Stimulated activated naive B cell treated with anti-CD40 and anti-IgM and Interleukin-4, amounts not matched to agents 10 μg/mL and 1 μg/mL and 100 μg/mL, for 72 hours (primary cell): ENCODE measurements at regions not wholly inside any gene's neighbourhood (a gene's known extent, or its start where the extent isn't known, plus 50 kb on each side); places are given as distances from the start of the nearest gene placed in this dataset.

Experiments used
- ATAC-seq, 2 donors: fragments of 150-1000 bp; cut with Tn5 transposase; replicated peaks; 2 replicates each; pipeline ENCODE4 v1.10.0; 2021; ENCODE audit warnings: moderate library complexity in 1 of 2
- DNase-seq: peaks from one replicate; pipeline ENCODE4 v3.0.0; 2021
- H3K27ac Mint-ChIP-seq: one replicate; pipeline ENCODE4 v1.8.0; 2022; ENCODE audit warnings: mild to moderate bottlenecking, mixed read lengths
- H3K27me3 Mint-ChIP-seq, 2 donors: one replicate each; pipeline ENCODE4 v1.8.0; 2022; ENCODE audit warnings: mixed read lengths in 2 of 2
- H3K36me3 Mint-ChIP-seq, 2 donors: one replicate each; pipeline ENCODE4 v1.8.0; 2022; ENCODE audit warnings: mixed read lengths in 2 of 2, mild to moderate bottlenecking in 1 of 2
- H3K4me1 Mint-ChIP-seq, 2 donors: one replicate each; pipeline ENCODE4 v1.8.0; 2022; ENCODE audit warnings: mixed read lengths in 2 of 2, mild to moderate bottlenecking in 1 of 2
- H3K4me3 Mint-ChIP-seq, 2 donors: one replicate each; pipeline ENCODE4 v1.8.0; 2022; ENCODE audit warnings: mild to moderate bottlenecking in 2 of 2, mixed read lengths in 2 of 2, moderate library complexity in 1 of 2
- H3K9me3 Mint-ChIP-seq, 2 donors: one replicate each; pipeline ENCODE4 v1.8.0; 2022; ENCODE audit warnings: mixed read lengths in 2 of 2, mild to moderate bottlenecking in 1 of 2

GRCh38 chr4:28868841-28869240, 1851.3 kb upstream of the PCDH7 start:
- ATAC-seq (no peak), DNase-seq (no peak)
- Mint-ChIP-seq H3K9me3 (peaks cover 2 to 3% of the 10 kb centered on the region in 2 donors), H3K36me3 (no peaks in the 10 kb centered on the region), H3K4me3 (no peak overlapping the region), H3K4me1 (no peaks in the 10 kb centered on the region), H3K27me3 (no peaks in the 10 kb centered on the region), H3K27ac (no peak overlapping the region)

GRCh38 chr4:28879178-28879577, 1841.0 kb upstream of the PCDH7 start:
- ATAC-seq, result no peak
- Mint-ChIP-seq H3K27me3 (no peaks in the 10 kb centered on the region), H3K4me3 (no peak overlapping the region), H3K4me1 (no peaks in the 10 kb centered on the region), H3K27ac (no peak overlapping the region), H3K36me3 (no peaks in the 10 kb centered on the region), H3K9me3 (no peaks in the 10 kb centered on the region)
- no peak for DNase-seq

- no peak overlapping the region for H3K4me3 Mint-ChIP-seq
- H3K27ac Mint-ChIP-seq, result no peak overlapping the region
- H3K9me3 Mint-ChIP-seq, result peaks cover 0 to 1% of the 10 kb centered on the region in 2 donors
- no peaks in the 10 kb centered on the region for H3K36me3 Mint-ChIP-seq
- ATAC-seq, result no peak
- no peaks in the 10 kb centered on the region for H3K27me3 Mint-ChIP-seq
- no peaks in the 10 kb centered on the region for H3K4me1 Mint-ChIP-seq
- DNase-seq, result no peak
Measured at GRCh38 chr4:28879900-28880299, 1840.3 kb upstream of the PCDH7 start.

- Mint-ChIP-seq H3K27me3 (no peaks in the 10 kb centered on the region), H3K4me3 (no peak overlapping the region), H3K27ac (no peak overlapping the region), H3K4me1 (no peaks in the 10 kb centered on the region), H3K36me3 (no peaks in the 10 kb centered on the region), H3K9me3 (peaks cover 0 to 1% of the 10 kb centered on the region in 2 donors)
- DNase-seq, result no peak
- no peak for ATAC-seq
Measured at GRCh38 chr4:28883211-28883610, 1837.0 kb upstream of the PCDH7 start.

- no peak for DNase-seq
- Mint-ChIP-seq H3K27me3 (no peaks in the 10 kb centered on the region), H3K4me1 (no peaks in the 10 kb centered on the region), H3K36me3 (no peaks in the 10 kb centered on the region), H3K9me3 (peaks cover 0 to 1% of the 10 kb centered on the region in 2 donors), H3K4me3 (no peak overlapping the region), H3K27ac (no peak overlapping the region)
- no peak for ATAC-seq
Measured at GRCh38 chr4:28886934-28887333, 1833.2 kb upstream of the PCDH7 start.

- DNase-seq (no peak), ATAC-seq (no peak)
- Mint-ChIP-seq H3K36me3 (no peaks in the 10 kb centered on the region), H3K9me3 (peaks cover 4% of the 10 kb centered on the region in 2 donors), H3K27me3 (no peaks in the 10 kb centered on the region), H3K4me1 (no peaks in the 10 kb centered on the region), H3K27ac (no peak overlapping the region), H3K4me3 (no peak overlapping the region)
Measured at GRCh38 chr4:28890949-28891775, 1829.0 kb upstream of the PCDH7 start.

DNA sequence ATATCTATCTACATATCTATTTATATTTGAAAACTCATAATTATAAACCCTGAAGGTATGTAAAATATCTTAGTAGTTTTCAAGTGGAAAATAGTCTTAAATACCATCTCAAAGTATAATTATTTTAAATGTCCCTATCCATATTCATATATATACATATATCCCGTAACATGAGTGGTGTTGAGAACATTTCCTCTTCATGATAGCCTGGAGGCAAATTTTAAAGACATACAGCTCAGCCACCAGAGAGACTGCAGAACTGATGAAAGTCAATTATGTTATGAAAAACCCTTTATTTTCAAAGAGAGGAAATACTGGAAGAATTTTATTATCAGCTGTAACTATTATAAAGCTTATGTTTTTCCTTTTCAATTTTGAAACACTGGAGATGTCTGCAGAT, 1806.7 kb upstream of the PCDH7 start:
- no peak for DNase-seq
- H3K9me3 Mint-ChIP-seq, result peaks cover 0 to 4% of the 10 kb centered on the region in 2 donors
- no peaks in the 10 kb centered on the region for H3K27me3 Mint-ChIP-seq

GRCh38 chr4:28916585-28916984, 1803.6 kb upstream of the PCDH7 start:
- H3K36me3 Mint-ChIP-seq, result no peaks in the 10 kb centered on the region
- H3K9me3 Mint-ChIP-seq, result peaks cover 0 to 2% of the 10 kb centered on the region in 2 donors
- H3K27ac Mint-ChIP-seq, result no peak overlapping the region
- H3K27me3 Mint-ChIP-seq, result no peaks in the 10 kb centered on the region
- no peak overlapping the region for H3K4me3 Mint-ChIP-seq
- DNase-seq (no peak), ATAC-seq (no peak)
- H3K4me1 Mint-ChIP-seq, result no peaks in the 10 kb centered on the region

More for the DNA sequence above, 1806.7 kb upstream of the PCDH7 start:
- Mint-ChIP-seq H3K36me3 (no peaks in the 10 kb centered on the region), H3K4me3 (no peak overlapping the region), H3K4me1 (no peaks in the 10 kb centered on the region), H3K27ac (no peak overlapping the region)
- no peak for ATAC-seq

GRCh38 chr4:28918871-28919270, 1801.3 kb upstream of the PCDH7 start:
- no peaks in the 10 kb centered on the region for H3K36me3 Mint-ChIP-seq
- no peak overlapping the region for H3K27ac Mint-ChIP-seq
- H3K9me3 Mint-ChIP-seq, result peaks cover 0 to 4% of the 10 kb centered on the region in 2 donors
- DNase-seq, result no peak
- no peak for ATAC-seq
- H3K4me1 Mint-ChIP-seq, result no peaks in the 10 kb centered on the region
- no peak overlapping the region for H3K4me3 Mint-ChIP-seq
- H3K27me3 Mint-ChIP-seq, result no peaks in the 10 kb centered on the region

- ATAC-seq (no peak), DNase-seq (no peak)
- Mint-ChIP-seq H3K9me3 (peaks cover 2 to 4% of the 10 kb centered on the region in 2 donors), H3K27me3 (no peaks in the 10 kb centered on the region), H3K27ac (no peak overlapping the region), H3K4me1 (no peaks in the 10 kb centered on the region), H3K36me3 (no peaks in the 10 kb centered on the region), H3K4me3 (no peak overlapping the region)
Measured at GRCh38 chr4:28921886-28922285, 1798.3 kb upstream of the PCDH7 start.

- Mint-ChIP-seq H3K27me3 (no peaks in the 10 kb centered on the region), H3K36me3 (no peaks in the 10 kb centered on the region), H3K4me1 (no peaks in the 10 kb centered on the region), H3K4me3 (no peak overlapping the region), H3K9me3 (peaks cover 4 to 6% of the 10 kb centered on the region in 2 donors), H3K27ac (no peak overlapping the region)
- no peak for ATAC-seq
- no peak for DNase-seq
Measured at GRCh38 chr4:28926156-28926555, 1794.0 kb upstream of the PCDH7 start.

DNA sequence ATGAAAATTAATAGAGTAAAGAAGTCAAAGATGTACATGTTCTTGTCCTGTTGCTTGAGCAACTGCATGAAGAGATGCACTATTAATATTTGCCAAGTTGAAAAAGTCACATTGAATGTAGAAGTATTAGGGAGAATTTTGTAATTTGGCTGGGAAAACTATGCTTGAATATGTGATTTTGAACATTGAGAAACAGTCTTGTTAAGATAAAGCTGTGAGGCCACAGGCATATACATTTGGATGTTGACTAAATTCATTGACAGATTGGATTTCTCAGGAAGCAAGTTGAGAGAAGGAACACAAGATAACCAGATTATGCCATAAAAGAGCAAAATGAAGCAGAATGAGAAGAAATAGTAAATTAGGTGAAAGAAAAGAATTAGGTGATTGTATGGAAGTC, 1777.5 kb upstream of the PCDH7 start:
- no peak for DNase-seq
- no peak for ATAC-seq
- Mint-ChIP-seq H3K4me1 (no peaks in the 10 kb centered on the region), H3K27me3 (no peaks in the 10 kb centered on the region), H3K27ac (no peak overlapping the region), H3K9me3 (peaks cover 8 to 9% of the 10 kb centered on the region in 2 donors), H3K36me3 (no peaks in the 10 kb centered on the region), H3K4me3 (no peak overlapping the region)

DNA sequence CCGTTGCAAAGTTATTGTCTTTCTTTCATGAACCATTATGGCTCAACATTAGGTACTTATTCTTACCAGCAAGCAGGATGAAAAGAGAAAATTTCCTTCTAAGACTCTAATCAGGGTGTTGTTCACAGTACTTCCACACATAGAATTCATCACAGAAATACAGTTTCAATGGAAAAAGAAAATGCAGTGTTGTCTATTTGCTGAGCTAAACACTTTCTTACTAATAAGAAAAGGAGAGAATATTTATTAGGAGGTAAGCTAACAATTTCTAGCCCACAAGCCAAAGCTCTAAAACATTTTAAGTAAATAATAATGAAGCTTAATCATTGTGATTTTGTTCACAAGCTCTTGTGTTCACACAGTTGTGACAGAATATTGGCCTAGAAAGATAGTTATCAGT, 1772.8 kb upstream of the PCDH7 start:
- no peak overlapping the region for H3K27ac Mint-ChIP-seq
- no peaks in the 10 kb centered on the region for H3K4me1 Mint-ChIP-seq
- ATAC-seq (no peak), DNase-seq (no peak)
- H3K4me3 Mint-ChIP-seq, result no peak overlapping the region
- no peaks in the 10 kb centered on the region for H3K27me3 Mint-ChIP-seq
- peaks cover 5 to 7% of the 10 kb centered on the region in 2 donors for H3K9me3 Mint-ChIP-seq
- no peaks in the 10 kb centered on the region for H3K36me3 Mint-ChIP-seq

DNA sequence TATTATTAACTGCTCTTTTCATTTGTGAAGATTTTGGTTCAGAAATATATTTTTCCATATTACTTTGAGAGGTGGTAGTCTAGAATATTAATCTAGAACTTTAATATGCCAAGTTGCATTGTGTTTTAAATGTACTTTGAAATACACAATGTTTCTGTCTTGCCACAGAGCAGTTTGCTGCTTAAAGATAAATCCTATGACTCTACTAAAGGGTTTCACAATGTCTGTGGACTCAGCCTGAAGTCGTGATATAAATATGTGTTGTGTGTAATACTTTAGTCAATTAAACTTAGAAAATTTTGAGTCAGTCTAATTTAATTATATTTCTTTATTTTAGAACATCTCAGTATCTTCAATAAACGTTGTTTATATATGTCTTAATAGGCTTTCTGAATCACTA, 1771.7 kb upstream of the PCDH7 start:
- H3K9me3 Mint-ChIP-seq, result peaks cover 0 to 5% of the 10 kb centered on the region in 2 donors
- no peaks in the 10 kb centered on the region for H3K4me1 Mint-ChIP-seq
- no peak overlapping the region for H3K4me3 Mint-ChIP-seq
- H3K36me3 Mint-ChIP-seq, result no peaks in the 10 kb centered on the region
- H3K27ac Mint-ChIP-seq, result no peak overlapping the region
- no peak for ATAC-seq
- DNase-seq, result no peak
- no peaks in the 10 kb centered on the region for H3K27me3 Mint-ChIP-seq

- ATAC-seq, result no peak
- Mint-ChIP-seq H3K4me1 (no peaks in the 10 kb centered on the region), H3K4me3 (no peak overlapping the region), H3K36me3 (no peaks in the 10 kb centered on the region), H3K9me3 (no peaks in the 10 kb centered on the region), H3K27me3 (no peaks in the 10 kb centered on the region), H3K27ac (no peak overlapping the region)
- DNase-seq, result no peak
Measured at GRCh38 chr4:28966982-28967381, 1753.2 kb upstream of the PCDH7 start.
